HEK293 (cell line): ENCODE measurements at regions not wholly inside any gene's neighbourhood (a gene's known extent, or its start where the extent isn't known, plus 50 kb on each side); places are given as distances from the start of the nearest gene placed in this dataset.

ENCODE experiments used
- BCL11B ChIP-seq: fragments of 450-650 bp; formaldehyde crosslinking; IDR thresholded peaks from 2 replicates; pipeline ENCODE4 v1.5.1; 2016; ENCODE audit warnings: low read depth, missing biosample characterization, missing genetic modification characterization
- SP3 ChIP-seq: fragments of 450-650 bp; formaldehyde crosslinking; IDR thresholded peaks from 2 replicates; pipeline ENCODE4 v1.5.1; 2016; ENCODE audit warnings: missing biosample characterization, missing genetic modification characterization
- YY1 ChIP-seq: fragments of 450-650 bp; formaldehyde crosslinking; IDR thresholded peaks from 2 replicates; pipeline ENCODE4 v1.5.1; 2018; ENCODE audit warnings: missing biosample characterization, missing genetic modification characterization
- ZBTB7A ChIP-seq: fragments of 450-650 bp; formaldehyde crosslinking; IDR thresholded peaks from 2 replicates; pipeline ENCODE4 v1.5.1; 2016; ENCODE audit warnings: low read depth, missing biosample characterization, missing genetic modification characterization
- ZNF24 ChIP-seq: fragments of 450-650 bp; formaldehyde crosslinking; IDR thresholded peaks from 2 replicates; pipeline ENCODE4 v1.5.1; 2016; ENCODE audit warnings: missing biosample characterization, missing genetic modification characterization
- ZNF747 ChIP-seq: fragments of 450-650 bp; formaldehyde crosslinking; IDR thresholded peaks from 2 replicates; pipeline ENCODE4 v1.5.1; 2016; ENCODE audit warnings: missing biosample characterization, missing genetic modification characterization
- ZNF777 ChIP-seq: fragments of 450-650 bp; formaldehyde crosslinking; IDR thresholded peaks from 2 replicates; pipeline ENCODE4 v1.5.1; 2017; ENCODE audit warnings: missing biosample characterization, missing genetic modification characterization, borderline replicate concordance
- TF ChIP-seq, protein P1 (sequence below): fragments of 450-650 bp; formaldehyde crosslinking; IDR thresholded peaks from 2 replicates; pipeline ENCODE4 v1.5.1; 2016; ENCODE audit warnings: missing biosample characterization, missing genetic modification characterization
- TF ChIP-seq, protein P2 (sequence below): fragments of 450-650 bp; formaldehyde crosslinking; IDR thresholded peaks from 2 replicates; pipeline ENCODE4 v1.5.1; 2017; ENCODE audit warnings: missing biosample characterization, missing genetic modification characterization
- TF ChIP-seq, protein P3 (sequence below): fragments of 450-650 bp; formaldehyde crosslinking; IDR thresholded peaks from 2 replicates; pipeline ENCODE4 v1.5.1; 2016; ENCODE audit warnings: missing biosample characterization, missing genetic modification characterization
- TF ChIP-seq, protein P4 (sequence below): fragments of 450-650 bp; formaldehyde crosslinking; IDR thresholded peaks from 2 replicates; pipeline ENCODE4 v1.5.1; 2017; ENCODE audit warnings: missing biosample characterization, missing genetic modification characterization

GRCh38 chr2:29995241-29995640, 73.9 kb upstream of the ALK start:
- TF ChIP-seq, protein P1, sequence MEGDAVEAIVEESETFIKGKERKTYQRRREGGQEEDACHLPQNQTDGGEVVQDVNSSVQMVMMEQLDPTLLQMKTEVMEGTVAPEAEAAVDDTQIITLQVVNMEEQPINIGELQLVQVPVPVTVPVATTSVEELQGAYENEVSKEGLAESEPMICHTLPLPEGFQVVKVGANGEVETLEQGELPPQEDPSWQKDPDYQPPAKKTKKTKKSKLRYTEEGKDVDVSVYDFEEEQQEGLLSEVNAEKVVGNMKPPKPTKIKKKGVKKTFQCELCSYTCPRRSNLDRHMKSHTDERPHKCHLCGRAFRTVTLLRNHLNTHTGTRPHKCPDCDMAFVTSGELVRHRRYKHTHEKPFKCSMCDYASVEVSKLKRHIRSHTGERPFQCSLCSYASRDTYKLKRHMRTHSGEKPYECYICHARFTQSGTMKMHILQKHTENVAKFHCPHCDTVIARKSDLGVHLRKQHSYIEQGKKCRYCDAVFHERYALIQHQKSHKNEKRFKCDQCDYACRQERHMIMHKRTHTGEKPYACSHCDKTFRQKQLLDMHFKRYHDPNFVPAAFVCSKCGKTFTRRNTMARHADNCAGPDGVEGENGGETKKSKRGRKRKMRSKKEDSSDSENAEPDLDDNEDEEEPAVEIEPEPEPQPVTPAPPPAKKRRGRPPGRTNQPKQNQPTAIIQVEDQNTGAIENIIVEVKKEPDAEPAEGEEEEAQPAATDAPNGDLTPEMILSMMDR (tag by site-specific recombination), result no peak
- TF ChIP-seq ZNF747 (tag by site-specific recombination) (no peak), BCL11B (tag by site-specific recombination) (no peak), ZNF24 (tag by site-specific recombination) (no peak), ZNF777 (tag by site-specific recombination) (no peak), YY1 (tag by site-specific recombination) (no peak), SP3 (tag by site-specific recombination) (no peak), ZBTB7A (tag by site-specific recombination) (no peak)
- TF ChIP-seq, protein P2, sequence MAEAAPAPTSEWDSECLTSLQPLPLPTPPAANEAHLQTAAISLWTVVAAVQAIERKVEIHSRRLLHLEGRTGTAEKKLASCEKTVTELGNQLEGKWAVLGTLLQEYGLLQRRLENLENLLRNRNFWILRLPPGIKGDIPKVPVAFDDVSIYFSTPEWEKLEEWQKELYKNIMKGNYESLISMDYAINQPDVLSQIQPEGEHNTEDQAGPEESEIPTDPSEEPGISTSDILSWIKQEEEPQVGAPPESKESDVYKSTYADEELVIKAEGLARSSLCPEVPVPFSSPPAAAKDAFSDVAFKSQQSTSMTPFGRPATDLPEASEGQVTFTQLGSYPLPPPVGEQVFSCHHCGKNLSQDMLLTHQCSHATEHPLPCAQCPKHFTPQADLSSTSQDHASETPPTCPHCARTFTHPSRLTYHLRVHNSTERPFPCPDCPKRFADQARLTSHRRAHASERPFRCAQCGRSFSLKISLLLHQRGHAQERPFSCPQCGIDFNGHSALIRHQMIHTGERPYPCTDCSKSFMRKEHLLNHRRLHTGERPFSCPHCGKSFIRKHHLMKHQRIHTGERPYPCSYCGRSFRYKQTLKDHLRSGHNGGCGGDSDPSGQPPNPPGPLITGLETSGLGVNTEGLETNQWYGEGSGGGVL (tag by site-specific recombination), result no peak
- TF ChIP-seq, protein P3, sequence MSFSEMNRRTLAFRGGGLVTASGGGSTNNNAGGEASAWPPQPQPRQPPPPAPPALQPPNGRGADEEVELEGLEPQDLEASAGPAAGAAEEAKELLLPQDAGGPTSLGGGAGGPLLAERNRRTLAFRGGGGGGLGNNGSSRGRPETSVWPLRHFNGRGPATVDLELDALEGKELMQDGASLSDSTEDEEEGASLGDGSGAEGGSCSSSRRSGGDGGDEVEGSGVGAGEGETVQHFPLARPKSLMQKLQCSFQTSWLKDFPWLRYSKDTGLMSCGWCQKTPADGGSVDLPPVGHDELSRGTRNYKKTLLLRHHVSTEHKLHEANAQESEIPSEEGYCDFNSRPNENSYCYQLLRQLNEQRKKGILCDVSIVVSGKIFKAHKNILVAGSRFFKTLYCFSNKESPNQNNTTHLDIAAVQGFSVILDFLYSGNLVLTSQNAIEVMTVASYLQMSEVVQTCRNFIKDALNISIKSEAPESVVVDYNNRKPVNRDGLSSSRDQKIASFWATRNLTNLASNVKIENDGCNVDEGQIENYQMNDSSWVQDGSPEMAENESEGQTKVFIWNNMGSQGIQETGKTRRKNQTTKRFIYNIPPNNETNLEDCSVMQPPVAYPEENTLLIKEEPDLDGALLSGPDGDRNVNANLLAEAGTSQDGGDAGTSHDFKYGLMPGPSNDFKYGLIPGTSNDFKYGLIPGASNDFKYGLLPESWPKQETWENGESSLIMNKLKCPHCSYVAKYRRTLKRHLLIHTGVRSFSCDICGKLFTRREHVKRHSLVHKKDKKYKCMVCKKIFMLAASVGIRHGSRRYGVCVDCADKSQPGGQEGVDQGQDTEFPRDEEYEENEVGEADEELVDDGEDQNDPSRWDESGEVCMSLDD (tag by site-specific recombination), result no peak
- TF ChIP-seq, protein P4, sequence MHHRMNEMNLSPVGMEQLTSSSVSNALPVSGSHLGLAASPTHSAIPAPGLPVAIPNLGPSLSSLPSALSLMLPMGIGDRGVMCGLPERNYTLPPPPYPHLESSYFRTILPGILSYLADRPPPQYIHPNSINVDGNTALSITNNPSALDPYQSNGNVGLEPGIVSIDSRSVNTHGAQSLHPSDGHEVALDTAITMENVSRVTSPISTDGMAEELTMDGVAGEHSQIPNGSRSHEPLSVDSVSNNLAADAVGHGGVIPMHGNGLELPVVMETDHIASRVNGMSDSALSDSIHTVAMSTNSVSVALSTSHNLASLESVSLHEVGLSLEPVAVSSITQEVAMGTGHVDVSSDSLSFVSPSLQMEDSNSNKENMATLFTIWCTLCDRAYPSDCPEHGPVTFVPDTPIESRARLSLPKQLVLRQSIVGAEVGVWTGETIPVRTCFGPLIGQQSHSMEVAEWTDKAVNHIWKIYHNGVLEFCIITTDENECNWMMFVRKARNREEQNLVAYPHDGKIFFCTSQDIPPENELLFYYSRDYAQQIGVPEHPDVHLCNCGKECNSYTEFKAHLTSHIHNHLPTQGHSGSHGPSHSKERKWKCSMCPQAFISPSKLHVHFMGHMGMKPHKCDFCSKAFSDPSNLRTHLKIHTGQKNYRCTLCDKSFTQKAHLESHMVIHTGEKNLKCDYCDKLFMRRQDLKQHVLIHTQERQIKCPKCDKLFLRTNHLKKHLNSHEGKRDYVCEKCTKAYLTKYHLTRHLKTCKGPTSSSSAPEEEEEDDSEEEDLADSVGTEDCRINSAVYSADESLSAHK (tag by site-specific recombination), result no peak
